ENCODE measurements at regions not wholly inside any gene's neighbourhood (a gene's known extent, or its start where the extent isn't known, plus 50 kb on each side); places are given as distances from the start of the nearest gene placed in this dataset.

DNA sequence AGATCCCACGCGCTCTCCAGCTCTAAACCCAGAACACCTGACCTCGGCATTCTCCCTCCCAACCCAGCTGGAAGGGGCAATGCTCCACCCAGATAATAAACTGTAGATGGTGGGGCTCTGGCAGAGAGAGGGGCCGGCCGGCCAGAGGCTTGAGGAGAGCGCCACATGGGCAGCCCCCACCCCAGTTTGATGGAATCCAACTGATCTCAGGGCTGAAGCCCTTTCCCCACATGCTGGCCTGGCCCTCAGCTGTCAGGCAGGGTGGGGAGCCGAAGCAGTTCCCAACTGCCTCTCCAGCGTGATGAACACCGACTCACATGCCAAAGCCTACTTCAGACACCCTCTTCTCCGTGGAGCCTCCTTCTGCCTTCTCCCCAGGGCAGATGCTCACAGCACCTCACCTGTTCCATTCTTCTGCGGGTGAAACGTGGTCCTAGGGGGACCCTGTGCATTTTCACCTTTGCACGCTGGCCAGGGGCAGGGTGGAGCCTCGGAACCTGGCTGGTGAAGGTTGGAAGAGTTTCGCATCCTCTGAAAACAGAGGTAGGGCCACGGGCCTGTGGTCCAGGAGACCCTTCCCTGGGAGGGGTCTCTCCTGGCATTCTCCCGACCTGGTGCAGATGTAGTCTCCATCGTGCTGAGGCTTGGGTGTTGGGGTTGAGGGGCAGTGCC is 65.7 kb upstream of the ZNF469 start:
- TF ChIP-seq EZH2 (IDR thresholded peaks at IDR 0.05; ENCODE audit: insufficient read depth, poor library complexity, severe bottlenecking), result no peak
- no peak for TF ChIP-seq EZH2phosphoT487 (IDR thresholded peaks at IDR 0.05; ENCODE audit: insufficient read depth, low read depth)

Data from GM23248 (cell line).